Activated T-cell treated with anti-CD3 and anti-CD28 coated beads for 24 hours (primary cell): ENCODE measurements at regions not wholly inside any gene's neighbourhood (a gene's known extent, or its start where the extent isn't known, plus 50 kb on each side); places are given as distances from the start of the nearest gene placed in this dataset.
"Not testable (repeated sequence)": the region's sequence is repeated elsewhere in the genome, so short reads cannot be mapped to it uniquely, and the experiment has no call there.

Source experiments
- DNase-seq: peaks from one replicate; pipeline ENCODE4 v3.0.0-alpha.2; 2020; ENCODE audit warnings: low read depth

DNA sequence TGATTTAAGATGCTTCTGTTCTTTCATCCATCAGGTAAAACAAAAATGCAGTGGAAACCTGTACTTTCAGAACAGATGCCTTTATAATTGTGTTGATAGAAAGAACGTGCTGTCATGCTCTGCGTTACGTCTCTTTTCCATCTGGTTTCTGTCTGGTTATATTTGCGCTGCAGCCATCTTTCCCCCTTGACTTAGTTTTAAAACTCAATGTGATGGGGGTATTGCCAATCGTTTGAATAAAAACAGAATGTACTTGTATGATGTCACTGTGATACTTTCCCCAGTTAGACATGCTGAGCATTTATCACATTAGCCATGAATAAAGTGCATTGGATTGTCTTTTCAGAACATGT lies 508.6 kb downstream of the ADCYAP1 start:
- no peak for DNase-seq

DNA sequence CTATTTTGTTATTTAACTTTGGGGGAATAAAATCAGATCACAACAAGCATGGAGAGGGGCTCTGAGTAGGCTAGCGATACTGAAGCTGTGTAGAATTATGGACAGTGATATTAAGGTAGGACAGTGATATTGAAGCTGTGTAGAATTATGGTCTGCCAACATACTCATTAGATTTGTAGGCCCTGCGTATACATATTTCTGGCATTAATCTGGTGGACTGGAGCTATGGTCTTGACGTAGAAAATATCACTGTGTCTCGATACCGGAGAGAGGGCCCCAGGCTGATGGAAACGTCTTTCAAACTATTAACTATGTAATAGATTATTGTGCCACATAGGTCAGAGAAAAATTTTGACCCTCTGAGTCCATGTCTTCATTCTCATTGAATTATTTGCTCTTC lies 511.4 kb downstream of the ADCYAP1 start:
- DNase-seq, result no peak

DNA sequence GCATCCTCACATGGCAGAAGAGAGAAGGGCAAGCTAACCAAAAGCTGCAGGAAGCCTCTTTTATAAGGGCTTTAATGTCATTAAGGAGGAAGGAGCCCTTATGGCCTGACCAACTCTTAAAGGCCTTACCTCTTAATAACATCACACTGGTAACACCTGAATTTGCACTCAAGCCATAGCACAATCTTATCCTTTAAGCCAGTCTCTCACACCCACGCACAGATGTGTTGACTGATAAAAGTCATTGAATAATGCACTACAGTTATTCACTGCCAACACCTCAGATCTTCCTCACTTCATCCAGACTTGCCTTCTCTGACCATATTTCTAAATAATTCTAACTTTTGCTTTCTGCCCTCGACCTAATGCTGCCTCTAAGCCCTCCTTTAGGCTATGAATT lies 516.8 kb downstream of the ADCYAP1 start:
- DNase-seq, result no peak

DNA sequence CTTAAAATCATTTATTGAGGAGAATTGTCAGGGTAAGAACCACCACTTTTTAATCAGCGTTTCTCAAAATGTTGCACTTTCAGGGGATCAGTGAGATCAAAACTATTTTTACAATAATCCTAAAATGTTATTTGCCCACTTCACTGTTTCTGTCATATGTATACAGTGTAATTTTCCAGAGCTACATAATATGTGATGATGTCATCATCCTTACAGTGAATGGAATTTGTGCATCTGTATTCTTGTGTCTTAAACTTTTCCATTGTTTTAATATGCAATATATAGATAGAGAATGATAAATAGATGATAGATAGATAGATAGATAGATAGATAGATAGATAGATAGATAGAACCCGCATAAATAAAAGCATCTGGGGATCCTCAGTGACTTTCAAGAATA lies 518.0 kb downstream of the ADCYAP1 start:
- no peak for DNase-seq

DNA sequence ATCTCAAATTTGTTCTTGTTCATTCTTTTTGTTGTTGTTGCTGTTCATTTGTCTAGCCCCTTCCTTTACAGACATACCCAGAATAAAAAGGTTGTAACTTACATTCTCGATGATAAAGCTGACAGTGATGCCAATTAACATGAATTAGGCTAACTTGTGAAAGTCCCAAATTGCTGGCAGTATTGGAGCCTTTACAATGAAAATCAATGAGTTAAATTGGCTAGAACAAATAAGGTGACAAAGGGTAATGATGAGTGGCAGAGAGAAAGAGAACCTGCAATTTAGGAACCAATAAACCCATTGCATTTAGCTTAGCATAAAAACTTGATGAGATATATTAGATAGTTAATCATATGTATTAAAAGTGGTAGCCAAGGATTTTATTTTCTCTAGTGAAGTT lies 521.0 kb downstream of the ADCYAP1 start:
- no peak for DNase-seq

DNA sequence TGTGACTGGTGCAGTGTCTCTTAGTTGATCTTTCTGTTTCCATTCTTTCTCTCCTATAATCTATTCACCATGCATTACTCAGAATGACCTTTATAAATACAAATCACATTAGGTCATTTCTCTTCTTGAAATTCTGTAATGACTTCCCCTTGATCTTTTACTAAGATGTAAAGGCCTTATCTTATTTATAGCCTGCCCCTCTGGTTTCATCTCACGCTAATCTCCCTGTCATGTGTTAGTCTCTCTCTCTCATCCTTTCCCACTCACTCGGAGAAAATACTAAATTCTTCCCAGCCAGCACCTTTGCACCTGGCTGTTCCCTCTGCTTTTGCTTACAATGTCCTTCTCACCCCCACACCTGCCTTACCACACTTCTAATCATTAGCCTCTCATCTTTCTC lies 530.8 kb downstream of the ADCYAP1 start:
- DNase-seq, result no peak

DNA sequence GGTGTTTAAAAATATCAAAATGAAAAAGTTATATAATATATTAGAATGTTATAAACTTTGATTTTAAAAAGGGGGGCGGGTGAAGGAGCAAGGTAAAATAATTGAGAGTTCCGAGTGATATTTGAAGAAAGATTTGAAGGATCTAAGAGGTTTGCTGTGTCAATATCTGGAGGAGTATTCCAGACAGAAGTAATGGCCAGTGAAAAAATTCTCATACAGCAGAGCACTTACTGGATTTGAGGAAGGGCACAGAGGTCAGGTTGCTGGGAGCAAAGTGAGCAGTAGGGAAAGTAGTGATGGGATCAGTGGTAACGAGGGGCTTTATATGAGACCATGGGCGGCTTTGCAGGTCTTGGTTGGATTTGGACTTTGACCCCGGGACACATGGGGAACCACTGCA lies 531.5 kb downstream of the ADCYAP1 start:
- no peak for DNase-seq

DNA sequence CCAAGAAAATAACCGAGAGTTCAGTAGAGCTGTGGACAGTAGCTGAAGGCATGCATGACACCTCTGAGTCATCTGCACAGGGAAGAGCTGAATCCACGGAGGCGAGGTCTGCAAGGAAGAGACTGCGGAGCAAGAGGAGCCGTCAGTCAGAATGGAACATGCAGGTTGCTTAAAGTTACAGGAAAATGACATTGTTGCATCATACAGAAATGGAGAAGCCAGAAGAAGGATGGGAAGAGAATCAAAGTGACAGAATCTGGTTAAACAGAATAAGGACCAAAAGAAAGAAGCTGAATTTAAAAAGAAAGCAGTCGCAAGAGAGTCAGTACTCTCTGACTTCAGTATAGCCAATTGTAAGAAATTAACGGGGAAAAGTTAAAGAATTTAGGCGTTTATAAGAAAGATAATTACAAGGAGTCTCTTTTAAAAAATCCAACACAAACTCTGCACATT lies 533.8 kb downstream of the ADCYAP1 start:
- no peak for DNase-seq

DNA sequence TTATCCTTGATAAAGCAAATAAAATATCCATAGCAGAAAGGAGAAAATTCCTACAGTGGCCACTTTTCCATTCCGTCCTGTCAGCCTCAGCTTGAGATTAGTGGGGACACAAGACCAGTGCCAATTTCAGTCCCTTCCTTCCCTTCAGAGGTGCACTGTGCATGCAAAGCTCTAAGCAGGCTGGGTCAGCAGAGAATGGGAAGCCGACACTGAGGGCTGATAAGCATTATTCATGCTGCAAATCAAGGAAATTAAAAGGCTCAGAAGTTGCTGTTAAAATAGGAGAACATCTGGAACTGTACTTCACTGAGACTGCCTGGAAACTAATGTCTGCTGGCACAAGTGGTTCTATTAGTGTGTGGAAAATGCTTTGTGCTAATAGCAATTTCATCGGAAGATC lies 534.3 kb downstream of the ADCYAP1 start:
- DNase-seq, result no peak

DNA sequence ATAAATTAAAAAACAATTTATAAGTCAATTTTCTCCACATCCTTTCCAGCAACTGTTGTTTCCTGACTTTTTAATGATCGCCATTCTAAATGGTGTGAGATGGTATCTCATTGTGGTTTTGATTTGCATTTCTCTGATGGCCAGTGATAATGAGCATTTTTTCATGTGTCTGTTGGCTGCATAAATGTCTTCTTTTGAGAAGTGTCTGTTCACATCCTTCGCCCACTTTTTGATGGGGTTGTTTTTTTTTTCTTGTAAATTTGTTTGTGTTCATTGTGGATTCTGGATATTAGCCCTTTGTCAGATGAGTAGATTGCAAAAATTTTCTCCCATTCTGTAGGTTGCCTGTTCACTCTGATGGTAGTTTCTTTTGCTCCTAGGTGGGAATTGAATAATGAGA lies 539.4 kb downstream of the ADCYAP1 start:
- DNase-seq, result not testable (repeated sequence)

DNA sequence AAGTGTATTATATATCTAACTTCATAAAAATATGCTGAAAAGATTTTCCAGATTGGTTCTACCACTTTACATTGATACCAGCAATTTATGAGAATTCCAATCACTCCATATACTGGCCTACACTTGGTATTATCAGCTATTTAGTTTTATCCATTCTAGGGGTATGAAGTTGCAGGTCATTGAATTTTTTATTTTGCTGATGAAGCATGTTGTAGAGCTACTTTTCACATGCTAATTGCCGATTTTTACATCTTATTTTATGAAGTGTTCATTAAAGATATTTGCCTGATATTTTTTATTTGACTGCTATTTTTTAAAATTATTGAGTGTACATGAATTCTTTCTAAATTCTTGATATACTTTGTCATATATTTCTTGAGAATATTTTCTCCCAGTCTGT lies 542.1 kb downstream of the ADCYAP1 start:
- DNase-seq, result no peak

DNA sequence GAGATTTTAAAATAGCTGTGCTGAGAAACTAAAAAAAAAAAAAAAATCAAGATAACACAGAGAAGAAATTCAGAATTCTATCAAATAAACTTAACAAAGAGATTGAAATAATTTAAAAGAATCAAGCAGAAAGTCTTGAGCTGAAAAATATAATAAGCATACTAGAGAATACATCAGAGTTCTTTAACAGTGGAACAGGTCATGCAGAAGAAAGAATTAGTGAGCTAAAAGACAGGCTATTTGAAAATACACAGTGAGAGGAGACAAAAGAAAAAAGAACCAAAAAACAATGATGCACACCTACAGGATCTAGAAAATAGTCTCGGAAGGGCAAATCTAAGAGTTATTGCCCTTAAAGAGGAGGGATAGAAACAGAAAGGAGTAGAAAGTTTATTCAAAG lies 548.1 kb downstream of the ADCYAP1 start:
- DNase-seq, result no peak

DNA sequence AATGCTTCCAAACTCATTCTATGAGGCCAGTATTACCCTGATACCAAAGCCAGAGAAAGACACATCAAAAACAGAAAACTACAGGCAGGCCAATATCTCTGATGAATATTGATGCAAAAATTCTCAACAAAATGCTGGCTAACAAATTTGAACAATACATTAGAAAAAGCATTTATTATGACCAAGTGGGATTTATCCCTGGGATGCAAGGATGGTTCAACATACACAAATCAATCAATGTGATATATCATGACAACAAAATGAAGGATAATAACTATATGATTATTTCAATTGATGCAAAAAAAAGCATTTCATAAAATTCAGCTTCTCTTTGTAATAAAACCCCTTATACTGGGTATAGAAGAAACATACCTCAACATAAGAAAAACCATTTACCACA lies 550.9 kb downstream of the ADCYAP1 start:
- no peak for DNase-seq

DNA sequence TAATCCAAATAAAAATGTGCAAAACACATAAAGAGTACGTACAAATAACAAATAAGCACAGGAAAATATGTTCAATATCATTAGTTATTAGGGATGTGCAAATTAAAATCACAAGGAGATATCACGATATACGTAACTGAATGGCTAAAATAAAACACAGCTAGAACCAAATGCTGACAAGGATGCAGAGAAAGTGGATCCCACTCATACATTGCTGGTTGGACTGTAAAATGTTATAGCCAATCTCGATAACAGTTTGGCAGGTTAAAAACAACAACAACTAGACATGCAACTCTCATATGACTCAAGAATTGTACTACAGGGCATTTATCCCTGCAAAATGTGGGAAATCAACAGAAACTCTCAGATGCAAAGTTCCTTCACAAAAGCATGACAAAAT lies 553.9 kb downstream of the ADCYAP1 start:
- DNase-seq, result no peak

DNA sequence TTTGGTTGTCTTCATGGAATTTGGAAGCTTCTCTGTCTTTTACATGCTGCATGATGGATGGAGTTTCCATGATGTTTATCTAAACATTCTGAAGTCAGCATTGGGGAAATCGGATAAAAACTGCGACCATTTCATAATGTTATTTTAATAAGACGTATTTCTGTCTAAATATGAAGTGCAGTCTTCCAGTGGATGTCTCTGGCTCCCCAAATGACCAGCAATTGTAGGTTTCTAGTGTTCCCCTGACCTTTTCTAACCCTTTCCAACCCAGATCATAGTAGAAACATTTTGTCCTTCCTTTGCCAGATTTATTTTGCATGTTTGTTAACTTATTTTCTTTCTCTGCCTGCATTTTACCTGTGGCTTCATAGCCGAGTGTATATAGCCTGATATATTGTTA lies 559.3 kb downstream of the ADCYAP1 start:
- no peak for DNase-seq

DNA sequence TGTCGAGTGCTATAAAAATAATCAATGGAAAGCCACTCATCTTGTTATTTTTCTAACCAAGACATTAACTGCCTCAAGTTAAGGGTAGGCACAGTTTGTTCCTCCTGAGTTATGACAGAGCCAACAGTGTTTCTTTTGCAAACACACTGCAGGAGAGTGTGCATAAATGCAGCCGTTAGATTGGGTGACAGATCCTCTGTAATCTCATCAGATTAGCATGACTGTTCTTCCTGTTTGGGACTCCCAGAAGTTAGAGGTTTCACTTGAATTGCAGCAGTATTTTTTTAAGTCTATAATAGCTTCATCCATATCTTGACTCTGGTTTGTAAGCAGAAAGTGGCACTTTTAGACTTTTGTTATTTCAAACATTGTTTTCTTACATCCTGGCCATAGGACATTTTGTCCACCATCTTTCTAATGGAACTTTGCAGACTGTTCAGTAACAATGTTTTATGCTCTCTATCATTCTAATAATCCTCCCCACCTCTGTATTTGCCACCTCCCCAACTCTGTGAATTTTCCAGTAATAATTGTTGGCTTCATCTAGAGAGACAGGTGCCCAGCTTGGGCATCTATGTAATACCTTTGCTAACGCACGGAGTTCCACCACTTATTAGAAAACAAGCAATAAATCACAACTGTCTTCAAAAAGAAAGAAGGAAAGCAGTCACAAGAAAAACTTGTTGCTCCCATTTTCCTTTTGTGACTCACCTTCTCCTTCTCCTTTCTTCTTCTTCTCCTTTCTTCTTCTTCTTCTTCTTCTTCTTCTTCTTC lies 560.0 kb downstream of the ADCYAP1 start:
- no peak for DNase-seq

DNA sequence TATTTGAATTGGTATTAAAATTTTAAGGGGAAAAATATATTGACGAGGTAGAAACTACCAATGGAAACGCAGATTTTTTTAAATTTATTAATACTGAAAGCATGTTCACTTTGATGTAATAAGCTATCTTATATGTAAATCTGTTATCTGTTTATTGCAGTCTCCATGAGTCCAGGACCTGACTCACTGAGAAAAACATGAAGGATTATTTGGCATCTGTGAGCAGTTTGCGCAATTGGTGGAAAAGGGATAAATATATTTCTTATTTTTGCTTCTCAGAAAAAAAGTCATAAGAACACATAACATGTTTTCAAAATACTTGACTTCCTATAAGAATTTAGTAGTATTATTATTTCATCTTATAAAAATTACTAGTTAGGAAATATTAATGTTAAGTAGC lies 561.4 kb downstream of the ADCYAP1 start:
- DNase-seq, result no peak

DNA sequence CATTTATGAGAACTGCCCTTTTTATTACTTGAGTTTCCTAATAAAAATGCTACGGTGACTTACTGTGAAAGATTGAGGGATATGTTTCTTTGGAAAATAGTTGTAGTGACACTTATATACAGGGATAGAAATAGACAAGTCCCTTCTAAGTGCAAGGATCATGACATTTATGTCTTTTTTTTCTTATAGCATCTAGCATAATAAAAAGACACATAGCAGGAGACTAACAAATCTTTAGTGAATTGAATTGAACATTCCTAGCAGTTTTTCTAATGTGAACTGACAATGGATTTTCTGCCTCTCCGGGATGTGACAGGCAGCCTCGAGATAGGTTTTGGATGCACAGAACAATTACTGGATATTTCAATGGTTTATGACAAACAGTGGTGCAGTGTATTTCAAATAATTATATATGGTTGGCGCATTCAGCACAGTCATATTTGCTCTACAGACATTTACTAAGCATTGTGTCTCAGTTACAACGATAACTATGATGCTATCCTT lies 562.8 kb downstream of the ADCYAP1 start:
- DNase-seq, result no peak

DNA sequence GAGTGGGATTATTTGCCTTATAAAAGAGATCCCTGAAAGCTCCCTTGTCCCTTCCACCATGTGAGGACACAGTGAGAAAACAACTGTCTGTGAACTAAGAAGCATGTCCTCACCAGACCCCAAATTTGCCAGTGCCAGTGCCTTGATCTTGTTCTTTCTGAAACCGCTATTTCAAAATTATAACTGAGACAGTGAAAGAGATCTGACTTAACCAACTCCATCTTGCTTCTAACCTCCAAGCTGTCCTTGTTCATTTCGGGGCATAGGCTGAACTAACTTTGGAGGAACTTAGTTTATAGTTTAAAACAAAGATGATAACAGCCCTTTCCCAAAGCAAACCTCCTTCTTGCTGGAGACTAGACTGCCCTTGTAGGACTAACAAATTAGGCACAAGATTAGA lies 563.9 kb downstream of the ADCYAP1 start:
- no peak for DNase-seq

DNA sequence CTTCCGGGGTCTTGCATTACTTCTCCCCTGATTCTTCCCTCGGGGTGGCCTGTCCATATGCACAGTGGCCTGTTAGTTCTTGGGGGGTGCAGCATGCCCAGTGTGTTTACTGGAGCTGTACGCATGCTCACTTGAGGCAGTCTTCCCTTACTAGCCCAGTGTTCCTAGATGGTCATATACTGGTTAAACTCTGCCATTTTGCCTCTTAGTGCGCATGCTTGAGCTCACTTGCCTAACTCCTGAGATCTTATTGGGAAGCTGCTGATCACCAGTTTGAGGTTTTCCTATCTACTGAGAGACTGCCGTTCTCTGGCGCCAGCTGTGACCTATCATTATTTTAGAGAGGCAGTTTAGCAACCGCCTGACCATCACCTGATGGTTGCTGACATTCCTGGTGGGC lies 571.2 kb downstream of the ADCYAP1 start:
- no peak for DNase-seq

DNA sequence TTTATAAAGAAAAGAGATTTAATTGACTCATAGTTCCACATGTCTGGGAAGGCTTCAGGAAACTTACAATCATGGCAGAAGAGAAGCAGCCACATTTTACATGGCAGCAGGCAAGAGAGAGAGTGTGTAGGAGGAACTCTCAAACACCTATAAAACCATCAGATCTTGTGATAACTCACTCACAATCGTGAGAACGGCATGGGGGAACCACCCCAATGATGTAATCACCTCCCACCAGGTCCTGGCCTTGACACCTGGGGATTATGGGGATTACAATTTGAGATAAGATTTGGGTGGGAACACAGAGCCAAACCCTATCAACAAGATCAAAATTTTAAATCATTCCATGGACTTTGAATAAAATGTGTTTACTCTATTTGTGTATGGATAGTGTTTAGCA lies 575.6 kb downstream of the ADCYAP1 start:
- no peak for DNase-seq

DNA sequence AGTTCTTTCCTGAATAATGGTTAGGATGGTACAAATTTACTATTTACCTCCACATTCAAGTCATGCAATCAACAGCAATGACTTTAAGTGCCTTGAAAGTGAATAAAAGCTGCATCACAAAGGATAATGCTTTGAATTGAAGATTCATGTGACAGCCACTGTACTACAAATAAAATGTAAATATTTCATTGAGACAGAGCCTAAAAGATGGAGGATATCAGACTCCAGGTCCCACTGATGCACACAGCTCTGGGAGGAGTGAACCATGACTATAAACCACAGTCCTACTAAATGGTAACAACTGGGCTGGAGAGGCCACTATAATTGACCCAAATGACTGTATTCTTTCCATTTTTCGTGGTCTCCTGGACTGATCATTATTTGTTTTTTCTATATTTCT lies 576.9 kb downstream of the ADCYAP1 start:
- DNase-seq, result no peak

DNA sequence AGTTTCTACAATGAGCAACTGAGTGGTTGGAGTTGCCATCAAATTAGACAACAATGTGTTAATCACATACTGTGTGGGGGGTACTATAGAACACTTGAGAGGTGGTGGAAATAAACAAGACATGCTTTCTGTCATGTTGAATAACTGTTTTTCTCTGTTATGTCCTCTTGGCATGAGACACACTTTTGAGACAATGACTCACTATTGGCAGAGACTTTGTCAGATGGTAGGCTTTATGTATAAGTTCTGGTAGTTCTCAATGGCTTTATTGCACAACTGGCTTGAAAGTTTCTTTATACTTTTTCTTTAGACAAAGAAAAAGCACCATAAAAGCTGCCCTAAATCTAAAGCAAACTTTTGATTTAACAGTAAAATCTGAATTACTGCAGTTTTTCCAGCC lies 578.7 kb downstream of the ADCYAP1 start:
- DNase-seq, result no peak

DNA sequence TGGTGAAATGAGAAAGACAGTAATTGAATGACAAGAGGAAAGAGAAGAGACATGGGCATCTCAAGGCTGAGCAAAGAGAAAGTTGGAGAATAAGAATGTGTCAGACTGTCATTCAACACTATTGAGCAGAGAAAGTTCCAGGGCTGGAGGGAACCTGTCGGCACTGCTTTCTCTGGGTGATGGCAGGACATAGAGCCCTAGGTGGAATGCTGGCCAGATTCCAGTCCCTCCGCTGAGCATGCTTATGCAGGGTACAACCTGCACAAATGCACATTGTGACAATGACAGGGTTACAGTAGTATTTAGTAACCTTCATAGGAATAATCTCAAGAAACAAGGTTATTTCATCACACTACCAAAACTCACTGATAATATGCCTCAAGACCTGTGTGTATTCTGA lies 582.8 kb downstream of the ADCYAP1 start:
- DNase-seq, result no peak
